ENCODE measurements at regions not wholly inside any gene's neighbourhood (a gene's known extent, or its start where the extent isn't known, plus 50 kb on each side); places are given as distances from the start of the nearest gene placed in this dataset.

DNA sequence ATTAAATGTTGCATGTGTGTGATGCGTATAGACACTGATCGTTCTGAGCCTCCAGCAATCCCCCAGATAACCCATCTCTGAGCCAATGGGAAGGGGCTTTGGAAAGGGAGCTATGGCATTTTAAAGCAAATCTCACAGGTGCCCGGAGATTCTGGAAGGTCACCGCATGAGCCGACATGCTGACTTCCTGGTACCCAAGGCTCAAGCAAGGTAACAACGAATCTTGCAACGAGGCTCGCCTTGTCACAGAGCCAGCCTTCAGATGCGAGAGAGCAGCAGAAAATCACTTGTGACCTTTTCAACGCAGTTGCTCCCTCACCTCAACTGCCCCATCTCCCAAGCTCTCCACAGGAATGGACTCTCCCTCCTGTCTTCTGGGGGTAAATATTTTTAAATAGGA is 154.8 kb upstream of the CDH5 start:
- Histone ChIP-seq H3K27me3 (no peaks in the 10 kb centered on the region), H3K4me3 (replicated peaks in 1 of 3) (no peak overlapping the region), H3K36me3 (no peaks in the 10 kb centered on the region), H3K9me3 (no peaks in the 10 kb centered on the region), H3K4me1 (no peaks in the 10 kb centered on the region), H3K27ac (no peak overlapping the region)
- no peak for DNase-seq
- WGBS, 2 donors: 85 to 88% methylated on average over 10 of the region's 10 CpGs
- TF ChIP-seq, protein P1, sequence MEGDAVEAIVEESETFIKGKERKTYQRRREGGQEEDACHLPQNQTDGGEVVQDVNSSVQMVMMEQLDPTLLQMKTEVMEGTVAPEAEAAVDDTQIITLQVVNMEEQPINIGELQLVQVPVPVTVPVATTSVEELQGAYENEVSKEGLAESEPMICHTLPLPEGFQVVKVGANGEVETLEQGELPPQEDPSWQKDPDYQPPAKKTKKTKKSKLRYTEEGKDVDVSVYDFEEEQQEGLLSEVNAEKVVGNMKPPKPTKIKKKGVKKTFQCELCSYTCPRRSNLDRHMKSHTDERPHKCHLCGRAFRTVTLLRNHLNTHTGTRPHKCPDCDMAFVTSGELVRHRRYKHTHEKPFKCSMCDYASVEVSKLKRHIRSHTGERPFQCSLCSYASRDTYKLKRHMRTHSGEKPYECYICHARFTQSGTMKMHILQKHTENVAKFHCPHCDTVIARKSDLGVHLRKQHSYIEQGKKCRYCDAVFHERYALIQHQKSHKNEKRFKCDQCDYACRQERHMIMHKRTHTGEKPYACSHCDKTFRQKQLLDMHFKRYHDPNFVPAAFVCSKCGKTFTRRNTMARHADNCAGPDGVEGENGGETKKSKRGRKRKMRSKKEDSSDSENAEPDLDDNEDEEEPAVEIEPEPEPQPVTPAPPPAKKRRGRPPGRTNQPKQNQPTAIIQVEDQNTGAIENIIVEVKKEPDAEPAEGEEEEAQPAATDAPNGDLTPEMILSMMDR (IDR thresholded peaks at IDR 0.05): no peak
- TF ChIP-seq POLR2A (IDR thresholded peaks at IDR 0.05): no peak
- intact Hi-C loops (cut with DNase I): no loop called here

DNA sequence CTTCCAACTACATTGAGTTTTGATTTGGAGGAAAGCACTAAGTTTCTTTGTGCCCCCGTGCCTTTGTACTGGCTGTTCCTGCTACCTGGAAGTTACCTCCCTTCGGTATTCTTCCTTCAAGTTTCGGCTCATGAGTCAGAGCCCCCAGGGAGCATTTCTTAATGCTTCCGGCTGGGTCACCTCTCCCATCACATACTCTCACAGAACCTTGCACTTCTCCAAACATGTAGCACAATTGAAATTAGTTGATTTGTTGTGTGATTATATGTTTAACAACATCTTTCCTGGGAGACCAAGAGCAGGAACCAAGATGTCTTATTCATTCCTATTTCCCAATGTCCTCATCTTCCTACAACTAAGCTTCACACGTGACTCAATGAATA is 158.6 kb upstream of the CDH5 start:
- TF ChIP-seq POLR2A (IDR thresholded peaks at IDR 0.05): no peak
- TF ChIP-seq, protein P1 (IDR thresholded peaks at IDR 0.05): no peak
- Histone ChIP-seq H3K4me1 (no peaks in the 10 kb centered on the region), H3K27me3 (no peaks in the 10 kb centered on the region), H3K36me3 (no peaks in the 10 kb centered on the region), H3K4me3 (replicated peaks in 1 of 3) (no peak overlapping the region), H3K27ac (no peak overlapping the region), H3K9me3 (no peaks in the 10 kb centered on the region)
- no peak for DNase-seq
- intact Hi-C loops (cut with DNase I): no loop called here
- WGBS, 2 donors: 87 to 94% methylated on average over 5 of the region's 5 CpGs

DNA sequence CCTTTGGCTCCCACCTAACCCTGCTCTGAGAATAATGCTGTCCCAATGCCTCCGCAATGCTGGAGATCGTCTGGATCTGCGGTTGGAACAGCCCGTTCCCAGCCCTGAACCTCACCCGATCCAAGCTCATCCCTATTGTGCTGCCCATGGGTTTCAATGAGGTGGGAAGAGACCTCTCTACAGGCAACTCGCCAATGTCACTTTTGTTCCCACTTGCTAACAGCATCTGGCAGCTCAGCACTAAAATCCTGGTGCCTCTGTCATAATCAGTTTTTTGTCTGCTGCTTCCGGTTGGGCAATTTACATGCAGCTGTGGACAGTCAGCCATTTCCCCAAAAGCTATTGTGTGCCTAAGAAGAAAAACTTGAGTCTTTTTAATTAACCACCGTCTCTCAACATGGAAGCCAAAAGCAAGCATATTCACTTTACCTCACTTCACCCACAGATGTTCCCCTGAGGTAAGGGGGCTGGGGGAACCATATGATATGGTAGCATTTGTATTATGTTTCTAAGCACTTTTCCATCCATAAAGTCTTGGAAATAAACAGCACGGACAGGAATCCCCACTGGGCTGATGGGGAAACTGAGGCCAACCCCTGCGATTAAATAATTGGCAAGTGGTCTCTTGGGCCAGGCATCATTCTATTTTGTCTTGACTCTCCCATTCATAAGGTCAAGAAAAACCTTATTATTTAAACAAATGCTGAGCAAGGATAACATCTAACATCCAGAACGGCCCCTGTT is 159.2 kb upstream of the CDH5 start:
- H3K27me3 ChIP-seq: no peaks in the 10 kb centered on the region
- no peaks in the 10 kb centered on the region for H3K4me1 ChIP-seq
- H3K9me3 ChIP-seq: no peaks in the 10 kb centered on the region
- no peak for DNase-seq
- WGBS, 2 donors: 81 to 89% methylated on average over 11 of the region's 11 CpGs
- H3K27ac ChIP-seq: no peak overlapping the region
- no peak overlapping the region for H3K4me3 ChIP-seq (replicated peaks in 1 of 3)
- intact Hi-C loops (cut with DNase I): no loop called here
- TF ChIP-seq, protein P1 (IDR thresholded peaks at IDR 0.05): no peak
- TF ChIP-seq POLR2A (IDR thresholded peaks at IDR 0.05): no peak
- H3K36me3 ChIP-seq: no peaks in the 10 kb centered on the region

DNA sequence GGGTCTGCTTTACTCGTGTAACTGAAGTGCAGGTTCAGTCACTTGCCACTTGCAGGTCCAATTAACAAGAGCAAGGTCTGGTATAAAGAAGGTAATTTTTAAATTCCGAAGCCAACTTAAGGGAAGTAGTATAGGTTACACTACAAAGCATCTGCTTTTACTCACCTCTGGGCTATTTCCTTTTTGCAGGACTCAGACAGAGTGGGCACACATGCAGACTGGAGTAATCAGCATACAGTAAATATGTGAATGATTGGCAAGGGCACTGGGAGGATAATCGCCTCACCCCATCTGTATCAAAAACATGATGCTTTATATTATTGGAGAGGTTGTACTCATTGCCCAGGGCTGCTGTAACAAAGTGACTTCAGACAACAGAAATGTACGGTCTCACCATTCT is 160.1 kb upstream of the CDH5 start:
- Histone ChIP-seq H3K9me3 (no peaks in the 10 kb centered on the region), H3K27me3 (no peaks in the 10 kb centered on the region), H3K27ac (no peak overlapping the region), H3K36me3 (no peaks in the 10 kb centered on the region), H3K4me3 (replicated peaks in 1 of 3) (no peak overlapping the region), H3K4me1 (no peaks in the 10 kb centered on the region)
- DNase-seq: no peak
- TF ChIP-seq POLR2A (IDR thresholded peaks at IDR 0.05): no peak
- TF ChIP-seq, protein P1 (IDR thresholded peaks at IDR 0.05): no peak
- WGBS, 2 donors: 81 to 86% methylated on average over 4 of the region's 4 CpGs
- intact Hi-C loops (cut with DNase I): no loop called here

DNA sequence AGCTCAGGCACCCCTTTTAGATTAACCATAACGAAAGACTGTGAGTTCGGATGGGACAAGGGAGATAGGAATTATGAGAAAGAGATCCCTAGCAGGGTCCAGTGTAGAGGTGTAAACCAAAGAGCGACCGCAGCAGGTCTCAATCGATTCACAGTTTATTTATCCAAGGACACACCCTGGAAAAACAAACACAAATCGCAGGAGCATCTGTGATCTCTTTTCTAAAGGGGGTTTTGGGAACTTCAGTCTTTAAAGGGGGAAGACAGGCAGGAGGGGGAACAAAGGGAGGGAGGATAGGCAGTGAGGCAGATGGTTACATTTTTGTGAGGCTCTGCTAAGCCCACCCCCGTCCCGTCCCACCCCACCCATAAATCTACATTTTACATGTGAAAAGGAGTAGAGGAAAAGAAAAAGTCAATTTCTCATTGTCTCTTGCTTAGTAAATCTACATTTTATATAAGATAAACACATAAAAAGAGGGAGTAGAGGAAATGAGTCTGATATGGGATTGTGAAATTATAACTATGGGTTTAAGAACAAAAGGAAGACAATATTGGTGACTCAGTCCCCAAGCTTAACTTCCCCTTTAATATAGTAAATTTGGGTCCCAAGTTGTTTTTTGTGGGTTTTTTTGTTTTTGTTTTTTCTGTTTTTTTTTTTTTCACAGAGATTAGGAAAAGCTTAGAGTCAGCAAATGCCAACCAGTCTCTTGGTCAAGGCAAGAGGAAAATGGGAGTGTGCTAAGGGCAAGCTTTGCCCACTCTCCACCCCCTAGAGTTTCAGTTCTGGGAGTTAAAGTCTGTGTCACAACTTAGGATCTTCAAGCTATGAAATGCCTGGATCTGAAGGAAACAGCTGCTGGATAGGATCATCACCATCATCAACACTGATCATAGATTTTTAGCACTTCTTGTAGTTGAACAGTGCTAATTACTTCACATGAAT is 160.9 kb upstream of the CDH5 start:
- intact Hi-C loops (cut with DNase I): no loop called here
- Histone ChIP-seq H3K4me1 (no peaks in the 10 kb centered on the region), H3K27me3 (no peaks in the 10 kb centered on the region), H3K9me3 (no peaks in the 10 kb centered on the region), H3K36me3 (no peaks in the 10 kb centered on the region), H3K4me3 (replicated peaks in 1 of 3) (no peak overlapping the region), H3K27ac (no peak overlapping the region)
- WGBS, 2 donors: 55 to 57% methylated on average over 8 of the region's 8 CpGs
- TF ChIP-seq, protein P1 (IDR thresholded peaks at IDR 0.05): no peak
- TF ChIP-seq POLR2A (IDR thresholded peaks at IDR 0.05): no peak
- no peak for DNase-seq
